ENCODE measurements at regions not wholly inside any gene's neighbourhood (a gene's known extent, or its start where the extent isn't known, plus 50 kb on each side); places are given as distances from the start of the nearest gene placed in this dataset.

- Mint-ChIP-seq H3K4me3 (no peak overlapping the region), H3K9me3 (no peaks in the 10 kb centered on the region), H3K27me3 (ENCODE audit: low read depth) (no peaks in the 10 kb centered on the region), H3K27ac (ENCODE audit: unreplicated experiment) (peak overlapping the region; percentile 88), H3K4me1 (no peaks in the 10 kb centered on the region), H3K36me3 (ENCODE audit: low read depth) (no peaks in the 10 kb centered on the region)
- TF ChIP-seq CTCF (conservative IDR thresholded peaks at IDR 0.05) = no peak
- no peak for DNase-seq (ENCODE audit: low read depth, low spot score)
These were observed 190.6 kb downstream of the IGLL1 start for GRCh38 chr22:23389271-23390071.

DNA sequence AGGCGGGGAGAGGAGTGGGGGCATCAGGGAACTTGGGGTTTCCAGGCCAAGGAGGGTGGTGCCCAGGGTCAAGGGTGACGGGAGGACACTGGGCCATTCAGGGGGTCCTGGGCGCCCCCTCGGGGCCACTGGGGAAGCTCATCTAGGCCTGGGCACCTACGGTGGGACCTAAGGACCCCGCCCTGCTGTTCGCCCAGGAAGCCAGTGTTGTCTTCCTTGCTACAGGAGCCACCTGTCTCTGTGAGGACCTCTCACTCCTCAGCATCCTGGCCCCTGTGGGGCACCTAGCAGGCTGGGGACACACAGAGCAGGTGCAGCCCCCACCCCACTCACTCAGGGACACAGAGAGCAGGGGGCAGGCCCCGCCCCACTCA lies 191.6 kb downstream of the IGLL1 start:
- Mint-ChIP-seq H3K36me3 (ENCODE audit: low read depth) (no peaks in the 10 kb centered on the region), H3K4me3 (no peak overlapping the region), H3K27ac (ENCODE audit: unreplicated experiment) (no peak overlapping the region), H3K9me3 (no peaks in the 10 kb centered on the region), H3K27me3 (ENCODE audit: low read depth) (no peaks in the 10 kb centered on the region), H3K4me1 (no peaks in the 10 kb centered on the region)
- DNase-seq (ENCODE audit: low read depth, low spot score) = no peak
- TF ChIP-seq CTCF (conservative IDR thresholded peaks at IDR 0.05) = no peak

DNA sequence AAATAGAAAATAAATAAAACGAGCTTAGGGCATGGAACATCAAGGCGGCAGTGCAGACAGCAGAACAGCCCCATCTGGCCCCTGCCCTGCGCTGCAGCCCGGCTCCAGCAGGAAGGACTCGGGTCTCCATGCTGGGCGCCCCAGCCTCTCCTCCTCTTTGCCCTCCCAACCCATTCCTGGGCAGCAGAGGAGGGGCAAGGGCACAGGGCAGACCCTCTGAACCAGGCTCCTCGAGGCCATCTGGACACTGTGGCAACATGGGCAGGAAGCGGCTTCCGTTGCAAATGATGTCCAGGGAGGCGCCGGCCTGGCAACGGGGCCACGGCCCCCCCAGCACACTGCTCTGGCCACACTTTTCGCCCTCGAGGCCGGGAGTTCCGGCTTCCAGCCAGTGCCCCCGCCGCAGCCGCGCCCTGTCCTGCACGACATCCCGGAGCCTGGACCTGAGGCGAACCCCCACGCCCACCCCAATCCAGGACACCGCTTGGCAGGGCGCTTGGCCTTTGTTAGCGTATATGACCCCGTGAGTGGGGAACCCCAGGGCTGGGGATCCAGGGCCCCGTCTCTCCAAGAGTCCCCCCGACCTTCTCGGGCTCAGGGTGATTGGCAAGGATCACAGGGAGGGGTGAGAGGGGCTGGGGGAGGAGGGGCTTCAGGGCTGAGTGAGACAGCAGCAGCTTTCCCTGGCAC lies 192.1 kb downstream of the IGLL1 start:
- Mint-ChIP-seq H3K4me3 (no peak overlapping the region), H3K27me3 (ENCODE audit: low read depth) (no peaks in the 10 kb centered on the region)
- no peak for DNase-seq (ENCODE audit: low read depth, low spot score)

GRCh38 chr22:23386822-23387580 lies 193.1 kb downstream of the IGLL1 start:
- Mint-ChIP-seq H3K9me3 (no peaks in the 10 kb centered on the region), H3K4me1 (no peaks in the 10 kb centered on the region)
- DNase-seq (ENCODE audit: low read depth, low spot score) = no peak

More for the DNA sequence above, 192.1 kb downstream of the IGLL1 start:
- no peak for TF ChIP-seq CTCF (conservative IDR thresholded peaks at IDR 0.05)
- Mint-ChIP-seq H3K36me3 (ENCODE audit: low read depth) (no peaks in the 10 kb centered on the region), H3K9me3 (no peaks in the 10 kb centered on the region), H3K27ac (ENCODE audit: unreplicated experiment) (no peak overlapping the region), H3K4me1 (no peaks in the 10 kb centered on the region)

More at GRCh38 chr22:23386822-23387580, 193.1 kb downstream of the IGLL1 start:
- H3K27ac Mint-ChIP-seq (ENCODE audit: unreplicated experiment) = no peak overlapping the region
- no peak for TF ChIP-seq CTCF (conservative IDR thresholded peaks at IDR 0.05)
- no peaks in the 10 kb centered on the region for H3K27me3 Mint-ChIP-seq (ENCODE audit: low read depth)
- no peaks in the 10 kb centered on the region for H3K36me3 Mint-ChIP-seq (ENCODE audit: low read depth)
- H3K4me3 Mint-ChIP-seq = no peak overlapping the region

Data from neural crest cell (in vitro differentiated cells).